Erythroblast (primary cell): ENCODE measurements at regions not wholly inside any gene's neighbourhood (a gene's known extent, or its start where the extent isn't known, plus 50 kb on each side); places are given as distances from the start of the nearest gene placed in this dataset.

Experiments
- GATA1 ChIP-seq: IDR thresholded peaks from 2 replicates; pipeline ENCODE4 v1.6.1; 2011; ENCODE audit warnings: low read depth, mild to moderate bottlenecking, control low read depth, low read length, moderate library complexity
- POLR2A ChIP-seq: IDR thresholded peaks from 2 replicates; pipeline ENCODE4 v1.6.1; 2011; ENCODE audit warnings: mild to moderate bottlenecking, low read length

DNA sequence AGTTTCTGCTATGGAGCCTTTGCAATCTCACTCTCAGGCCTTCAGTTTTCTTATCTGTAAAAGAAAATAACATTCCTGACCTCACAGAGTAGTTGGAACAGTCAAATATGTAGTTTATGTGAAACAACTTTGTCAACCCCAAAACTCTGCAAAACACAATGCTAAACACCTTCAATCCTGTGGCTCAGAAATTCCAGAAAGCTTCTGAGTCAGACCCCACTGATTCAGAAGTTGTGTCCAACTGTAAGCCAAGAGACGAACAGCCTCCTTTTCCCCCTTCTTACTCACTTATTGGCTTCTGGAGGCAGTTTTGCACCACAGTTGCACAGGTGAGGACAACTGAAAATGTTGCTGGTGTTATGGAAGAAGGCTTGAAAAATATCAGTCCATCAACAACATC, 52.9 kb downstream of the TMSB4Y start:
- no peak for TF ChIP-seq POLR2A
- no peak for TF ChIP-seq GATA1
